IMR-90 (cell line): ENCODE measurements at regions not wholly inside any gene's neighbourhood (a gene's known extent, or its start where the extent isn't known, plus 50 kb on each side); places are given as distances from the start of the nearest gene placed in this dataset.

Experiments
- ATAC-seq: fragments of 200-7000 bp; cut with Tn5 transposase; 2 replicates; pipeline ENCODE4 v1.9.1; 2020; ENCODE audit warnings: low read depth, mild to moderate bottlenecking, moderate library complexity
- BruUV-seq: library from RNA; stranded (reverse); fragments of 400-500 nt; replicated peaks from 2 replicates; lab custom pipeline; 2021; lab: Mats Ljungman, UMichigan
- CTCF ChIA-PET: fragments of 300-600 bp; formaldehyde crosslinking; extraction: SDS; loops from one replicate; lab custom pipeline; 2021; ENCODE audit warnings: antibody characterized with exemption; lab: Yijun Ruan, JAX
- POLR2A ChIA-PET: fragments of 300-600 bp; sonication (Branson Sonifier 250); formaldehyde crosslinking; loops from one replicate; lab custom pipeline; 2022; ENCODE audit warnings: antibody characterized with exemption; ENCODE audit not compliant: unreplicated experiment; lab: Charles Lee
- DNase-seq: peaks from one replicate; pipeline ENCODE4 v3.0.0; 2013
- H2AFZ ChIP-seq: replicated peaks from 2 replicates; pipeline ENCODE3; 2013; ENCODE audit warnings: low read length, mild to moderate bottlenecking; ENCODE audit not compliant: poor library complexity
- H2AK5ac ChIP-seq: 2 replicates; pipeline ENCODE4 v1.6.1; 2013; ENCODE audit warnings: low read depth, low read length, inconsistent platforms
- H2AK9ac ChIP-seq: replicated peaks from 2 replicates; pipeline ENCODE3; 2013; ENCODE audit warnings: mild to moderate bottlenecking, low read depth, low read length, moderate library complexity; ENCODE audit not compliant: poor library complexity
- H2BK120ac ChIP-seq: 2 replicates; pipeline ENCODE4 v1.6.1; 2013; ENCODE audit warnings: low read depth, low read length, inconsistent platforms
- H2BK15ac ChIP-seq: 3 replicates; pipeline ENCODE4 v1.6.1; 2013; ENCODE audit warnings: low read depth, low read length, inconsistent platforms
- H2BK20ac ChIP-seq: 2 replicates; pipeline ENCODE4 v1.6.1; 2013; ENCODE audit warnings: low read depth, mild to moderate bottlenecking, inconsistent platforms, low read length, moderate library complexity
- H2BK5ac ChIP-seq: 2 replicates; pipeline ENCODE4 v1.6.1; 2013; ENCODE audit warnings: mild to moderate bottlenecking, low read depth, low read length, inconsistent platforms; ENCODE audit not compliant: poor library complexity, severe bottlenecking
- H3K14ac ChIP-seq: replicated peaks from 2 replicates; pipeline ENCODE4 v1.6.1; 2013; ENCODE audit warnings: low read depth, low read length, inconsistent platforms
- H3K18ac ChIP-seq: 2 replicates; pipeline ENCODE4 v1.6.1; 2013; ENCODE audit warnings: low read depth, low read length, control low read depth
- H3K23ac ChIP-seq: 2 replicates; pipeline ENCODE4 v1.6.1; 2013; ENCODE audit warnings: low read depth, low read length, inconsistent platforms
- H3K27ac ChIP-seq: 2 replicates; pipeline ENCODE4 v1.5.1; 2013; ENCODE audit warnings: mild to moderate bottlenecking, control low read depth, low read length; ENCODE audit not compliant: insufficient read depth
- H3K27me3 ChIP-seq: 2 replicates; pipeline ENCODE4 v1.6.1; 2013; ENCODE audit warnings: low read length; ENCODE audit not compliant: control insufficient read depth, insufficient read depth
- H3K36me3 ChIP-seq: 2 replicates; pipeline ENCODE4 v1.6.1; 2013; ENCODE audit warnings: low read length, mixed read lengths; ENCODE audit not compliant: control insufficient read depth, insufficient read depth
- H3K4ac ChIP-seq: 2 replicates; pipeline ENCODE4 v1.6.1; 2013; ENCODE audit warnings: low read depth, low read length, inconsistent platforms
- H3K4me1 ChIP-seq: 2 replicates; pipeline ENCODE4 v1.6.1; 2013; ENCODE audit warnings: low read length, mixed read lengths; ENCODE audit not compliant: control insufficient read depth, insufficient read depth
- H3K4me2 ChIP-seq: 2 replicates; pipeline ENCODE4 v1.6.1; 2013; ENCODE audit warnings: low read depth, mild to moderate bottlenecking, control low read depth, low read length, moderate library complexity
- H3K4me3 ChIP-seq: 2 replicates; pipeline ENCODE4 v1.5.1; 2013; ENCODE audit warnings: low read depth, mild to moderate bottlenecking, control low read depth, low read length, moderate library complexity; ENCODE audit not compliant: insufficient read depth
- H3K56ac ChIP-seq: 2 replicates; pipeline ENCODE4 v1.6.1; 2013; ENCODE audit warnings: low read length, inconsistent platforms; ENCODE audit not compliant: insufficient read depth; ENCODE audit errors: extremely low read depth
- H3K79me1 ChIP-seq, 2 experiments: 2 replicates each; pipeline ENCODE4 v1.6.1; 2013; ENCODE audit warnings: low read length in 2 of 2, inconsistent platforms in 1 of 2, low read depth in 1 of 2
- H3K9ac ChIP-seq: 2 replicates; pipeline ENCODE4 v1.6.1; 2013; ENCODE audit warnings: low read depth, low read length, control low read depth
- H3K9me1 ChIP-seq: 2 replicates; pipeline ENCODE4 v1.6.1; 2013; ENCODE audit warnings: low read length, inconsistent platforms; ENCODE audit not compliant: insufficient read depth
- H3K9me3 ChIP-seq: 2 replicates; pipeline ENCODE4 v1.6.1; 2013; ENCODE audit warnings: low read length; ENCODE audit not compliant: control insufficient read depth, insufficient read depth
- H4K20me1 ChIP-seq: 2 replicates; pipeline ENCODE4 v1.6.1; 2013; ENCODE audit warnings: low read length, inconsistent platforms; ENCODE audit not compliant: insufficient read depth
- H4K5ac ChIP-seq: 2 replicates; pipeline ENCODE4 v1.6.1; 2013; ENCODE audit warnings: mild to moderate bottlenecking, low read depth, low read length, control low read depth
- H4K8ac ChIP-seq, 2 experiments: 2 replicates each; pipeline ENCODE4 v1.6.1; 2013; ENCODE audit warnings: low read depth in 2 of 2, low read length in 2 of 2, control low read depth in 1 of 2, inconsistent platforms in 1 of 2
- H4K91ac ChIP-seq: 2 replicates; pipeline ENCODE4 v1.6.1; 2013; ENCODE audit warnings: low read depth, low read length, inconsistent platforms; ENCODE audit not compliant: insufficient read depth
- MAFK ChIP-seq: IDR thresholded peaks from 2 replicates; pipeline ENCODE4 v1.6.1; 2012; ENCODE audit warnings: low read depth, low read length, improper control_type of control experiment
- MXI1 ChIP-seq: IDR thresholded peaks from 2 replicates; pipeline ENCODE4 v1.6.1; 2012; ENCODE audit warnings: low read depth, mild to moderate bottlenecking, low read length, moderate library complexity, borderline replicate concordance
- POLR2A ChIP-seq: IDR thresholded peaks from 2 replicates; pipeline ENCODE4 v1.6.1; 2012; ENCODE audit warnings: mild to moderate bottlenecking, low read depth, low read length
- SMC3 ChIP-seq: fragments of 150-350 bp; IDR thresholded peaks from 2 replicates; pipeline ENCODE4 v1.6.1; 2016; ENCODE audit warnings: low read depth, mild to moderate bottlenecking, antibody characterized with exemption, low read length, moderate library complexity
- WGBS, 2 experiments: methylation state at CpG; one replicate each; pipeline versions ENCODE4 v1.1.5 to v1.1.7; 2013; ENCODE audit warnings: missing lambda C conversion rate in 2 of 2; ENCODE audit not compliant: insufficient read length in 1 of 2; ENCODE audit errors: extremely low coverage in 2 of 2; 5-methylcytosine and 5-hydroxymethylcytosine counted together
- dilution Hi-C: fragments of 300-500 bp; cut with HindIII; formaldehyde crosslinking; loops from one replicate; pipeline ENCODE4 v1.14.3; 2018; ENCODE audit warnings: low sequenced_read_pairs; ENCODE audit not compliant: unreplicated experiment
- in situ Hi-C: fragments of 300-500 bp; cut with MboI; formaldehyde crosslinking; loops from 3 replicates; pipeline ENCODE4 v1.14.3; 2019; ENCODE audit warnings: low sequenced_read_pairs, inconsistent platforms, mixed read lengths
- intact Hi-C: fragments of 100-400 bp; cut with micrococcal nuclease; formaldehyde crosslinking; loops from 2 replicates; pipeline ENCODE4 v1.10.0; 2022

DNA sequence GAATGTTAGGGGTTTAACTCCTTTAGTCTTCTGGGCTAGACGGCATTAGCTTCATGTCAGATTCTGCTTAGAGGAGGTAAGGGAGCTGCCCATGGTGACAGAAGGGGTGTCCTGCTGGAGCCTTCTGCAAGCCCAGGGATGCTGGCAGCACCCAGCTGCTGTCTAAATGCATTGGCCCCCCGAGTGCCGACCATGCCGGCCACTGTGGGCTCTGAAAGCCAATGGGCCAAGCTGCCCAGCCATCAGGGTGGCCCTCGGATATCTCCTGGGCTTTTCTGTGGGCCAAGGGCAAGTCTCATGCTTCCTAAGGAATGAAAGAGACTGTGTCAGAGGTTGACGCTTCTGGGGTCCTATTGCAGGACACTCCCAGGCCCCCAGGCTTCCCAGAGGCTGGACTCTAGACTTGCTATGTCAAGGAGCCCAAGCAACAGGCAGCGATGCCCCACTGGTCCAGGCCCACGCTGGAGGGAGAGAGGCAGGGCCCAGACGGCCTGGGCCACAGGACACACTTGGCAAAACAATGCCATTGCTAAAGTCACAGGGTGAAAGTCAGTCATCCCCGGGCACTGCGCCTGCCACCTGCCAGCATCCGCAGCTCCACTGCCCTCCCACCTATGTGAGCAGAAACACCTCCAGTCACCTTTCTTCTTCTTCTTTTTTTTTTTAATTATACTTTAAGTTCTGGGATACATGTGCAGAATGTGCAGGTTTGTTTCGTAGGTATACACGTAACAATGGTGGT is 160.2 kb upstream of the GPR12 start:
- Histone ChIP-seq H3K9me3 (no peaks in the 10 kb centered on the region), H3K4me3 (no peak overlapping the region), H3K9ac (no peak overlapping the region), H3K23ac (no peak overlapping the region), H3K36me3 (no peaks in the 10 kb centered on the region), H3K56ac (no peak overlapping the region), H3K14ac (no peak overlapping the region), H2BK20ac (no peak overlapping the region), H3K4me1 (no peaks in the 10 kb centered on the region), H3K27ac (no peak overlapping the region), H4K5ac (no peak overlapping the region), H3K27me3 (peaks cover 50% of the 10 kb centered on the region), H4K91ac (no peak overlapping the region), H2AK5ac (no peak overlapping the region), H3K9me1 (no peaks in the 10 kb centered on the region), H3K4ac (no peak overlapping the region), H2AK9ac (no peak overlapping the region), H2BK15ac (no peak overlapping the region), H3K4me2 (no peak overlapping the region), H4K20me1 (no peaks in the 10 kb centered on the region), H4K8ac (no peak overlapping the region), H3K79me1 (no peaks in the 10 kb centered on the region), H2BK120ac (no peak overlapping the region), H2BK5ac (no peak overlapping the region), H3K18ac (no peak overlapping the region), H2AFZ (no peak overlapping the region)
- ChIA-PET POLR2A (no interaction called here), CTCF (interaction anchor here (0.6 kb wide), 1 partner anchor 290 kb away, joined by 3 read pairs; no protein-coding TSS in a partner anchor)
- 51% methylated on average over 4 of the region's 14 CpGs; no CpG with 5 or more reads in 1 of the 2 experiments for WGBS, 2 experiments
- TF ChIP-seq MXI1 (no peak), POLR2A (no peak), SMC3 (no peak), MAFK (no peak)
- dilution Hi-C loops (no loop called here), in situ Hi-C loops (no loop called here), intact Hi-C loops (no loop called here)
- ATAC-seq (no peak), DNase-seq (no peak)
- no TSS peak for BruUV-seq
